GM18505 (cell line): ENCODE measurements at regions not wholly inside any gene's neighbourhood (a gene's known extent, or its start where the extent isn't known, plus 50 kb on each side); places are given as distances from the start of the nearest gene placed in this dataset.

Experiments used
- ATAC-seq: cut with Tn5 transposase; IDR thresholded peaks from one replicate; pipeline ENCODE4 v1.9.1; 2021; ENCODE audit not compliant: unreplicated experiment
- POLR2A ChIP-seq: IDR thresholded peaks from 4 replicates; pipeline ENCODE4 v1.6.1; 2011; ENCODE audit warnings: borderline replicate concordance; ENCODE audit not compliant: insufficient read depth, insufficient read length; ENCODE audit errors: extremely low read depth

GRCh38 chr13:85698256-85698655, 101.0 kb downstream of the SLITRK6 start:
- no peak for TF ChIP-seq POLR2A

GRCh38 chr13:85694992-85695391, 104.2 kb downstream of the SLITRK6 start:
- no peak for ATAC-seq
- no peak for TF ChIP-seq POLR2A

More at GRCh38 chr13:85698256-85698655, 101.0 kb downstream of the SLITRK6 start:
- ATAC-seq, result no peak

DNA sequence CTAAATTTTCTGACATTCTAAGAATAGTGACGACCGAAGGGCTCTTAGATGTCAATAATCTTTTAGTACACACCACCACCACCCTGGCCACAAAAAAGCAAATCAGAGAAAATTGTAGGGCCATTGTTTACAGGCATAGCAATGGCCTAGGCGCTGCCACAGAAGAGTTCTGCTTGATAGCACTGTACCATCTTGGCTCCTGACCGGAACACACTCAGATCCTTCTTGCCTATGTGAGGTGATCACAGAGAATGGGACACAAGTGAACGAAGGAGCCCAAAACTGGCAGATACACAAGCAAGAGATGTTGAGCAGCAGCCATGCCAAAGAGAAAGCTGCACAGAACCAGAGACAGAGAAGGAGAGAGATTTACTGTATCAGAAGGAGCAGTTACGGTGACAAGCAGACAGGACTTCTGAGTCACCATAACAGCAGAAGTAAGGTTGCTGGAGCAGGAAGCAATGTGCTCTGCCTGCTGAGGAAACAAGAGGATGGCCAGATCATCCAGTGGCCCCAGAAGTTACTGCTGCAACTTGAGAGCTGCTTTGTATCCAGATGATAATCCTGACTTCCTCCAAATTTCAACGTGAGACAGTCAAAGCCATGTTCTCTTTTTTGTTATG, 105.2 kb downstream of the SLITRK6 start:
- no peak for TF ChIP-seq POLR2A
- ATAC-seq, result no peak

DNA sequence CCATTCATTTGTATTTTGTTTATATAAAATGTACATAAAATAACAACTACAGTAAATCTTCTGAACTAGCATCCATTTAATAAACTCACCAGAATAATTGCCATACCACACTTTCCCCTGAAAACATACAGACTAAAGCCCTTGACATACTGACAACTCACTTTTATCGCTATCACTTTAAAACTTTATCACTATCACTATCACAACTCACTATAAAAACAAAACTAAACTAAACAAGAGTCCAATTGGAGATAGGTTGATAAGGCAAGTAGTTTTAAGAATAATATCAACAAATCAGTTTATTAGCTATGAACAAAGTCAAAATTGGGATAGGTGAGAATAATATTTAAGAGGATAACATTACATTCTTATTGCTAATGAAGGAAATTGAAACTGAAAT, 108.9 kb downstream of the SLITRK6 start:
- no peak for ATAC-seq
- no peak for TF ChIP-seq POLR2A

- no peak for TF ChIP-seq POLR2A
- ATAC-seq, result no peak
Observed at GRCh38 chr13:85685436-85685835, 113.8 kb downstream of the SLITRK6 start.

- ATAC-seq, result no peak
- TF ChIP-seq POLR2A, result no peak
Observed at GRCh38 chr13:85675151-85675907, 123.9 kb downstream of the SLITRK6 start.

GRCh38 chr13:85671336-85671735, 127.9 kb downstream of the SLITRK6 start:
- no peak for ATAC-seq
- TF ChIP-seq POLR2A, result no peak

GRCh38 chr13:85666356-85666755, 132.9 kb downstream of the SLITRK6 start:
- no peak for ATAC-seq
- no peak for TF ChIP-seq POLR2A

DNA sequence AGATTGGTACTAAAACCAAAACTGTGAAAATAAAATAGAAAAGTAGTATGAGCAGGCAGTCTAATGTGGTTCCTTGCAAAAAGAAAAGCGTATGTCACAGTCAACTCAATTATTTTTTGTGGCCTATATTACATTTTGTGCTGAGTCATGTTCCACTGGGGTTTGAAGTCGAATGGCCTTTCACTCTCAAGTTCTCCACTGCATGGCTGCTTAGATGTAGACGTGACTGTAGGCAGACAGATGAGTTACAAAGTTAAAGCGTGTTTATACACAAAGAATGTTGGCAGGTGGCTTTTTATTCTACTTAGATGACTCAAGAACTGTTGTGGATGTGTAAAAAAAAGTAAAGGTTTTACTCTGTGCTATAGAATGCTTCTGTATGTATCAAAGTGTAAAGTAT, 133.9 kb downstream of the SLITRK6 start:
- no peak for TF ChIP-seq POLR2A
- ATAC-seq, result no peak

DNA sequence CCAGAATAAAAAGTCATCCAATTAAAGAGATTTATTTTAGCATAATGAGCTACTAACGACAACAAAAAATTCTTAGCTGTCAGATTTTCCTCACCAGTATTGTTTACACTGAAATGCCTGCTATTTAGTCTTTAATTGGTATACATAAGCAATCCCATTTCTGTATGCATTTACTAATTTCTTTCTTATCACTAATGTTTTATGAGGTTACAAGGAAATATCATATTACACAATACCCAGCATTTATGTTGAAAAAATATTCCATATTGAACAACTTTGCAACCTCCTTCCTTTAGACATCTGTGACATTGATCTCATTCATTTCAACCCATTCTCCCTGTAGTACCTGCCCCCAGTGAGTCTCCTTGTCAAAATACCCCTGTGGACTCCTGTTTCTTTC, 135.4 kb downstream of the SLITRK6 start:
- no peak for TF ChIP-seq POLR2A
- ATAC-seq, result no peak

- ATAC-seq, result no peak
Observed at GRCh38 chr13:85662186-85662585, 137.0 kb downstream of the SLITRK6 start.

GRCh38 chr13:85661675-85662074, 137.5 kb downstream of the SLITRK6 start:
- no peak for TF ChIP-seq POLR2A
- ATAC-seq, result no peak

More at GRCh38 chr13:85662186-85662585, 137.0 kb downstream of the SLITRK6 start:
- TF ChIP-seq POLR2A, result no peak

DNA sequence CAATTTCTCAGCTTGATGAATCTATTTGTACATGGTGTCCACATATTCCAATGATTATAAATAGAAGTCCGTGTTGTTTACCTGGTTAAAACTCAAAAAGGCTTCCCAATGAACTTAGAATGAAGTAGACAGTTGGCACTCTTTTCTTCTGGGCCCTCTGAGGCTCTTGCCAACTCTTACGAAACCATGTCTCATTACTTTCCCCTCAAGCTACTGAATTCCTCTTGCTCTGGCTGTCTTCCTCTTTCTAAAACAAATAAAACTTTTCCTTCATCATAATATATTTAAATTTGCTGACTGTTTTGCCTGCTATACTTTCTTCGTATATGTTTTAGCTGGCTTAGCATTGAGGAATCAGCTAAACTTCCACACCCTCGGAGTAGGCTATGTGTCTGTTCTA, 139.7 kb downstream of the SLITRK6 start:
- no peak for TF ChIP-seq POLR2A
- ATAC-seq, result no peak

GRCh38 chr13:85657942-85658341, 141.3 kb downstream of the SLITRK6 start:
- no peak for TF ChIP-seq POLR2A
- ATAC-seq, result no peak

GRCh38 chr13:85655040-85655439, 144.2 kb downstream of the SLITRK6 start:
- no peak for TF ChIP-seq POLR2A
- no peak for ATAC-seq

DNA sequence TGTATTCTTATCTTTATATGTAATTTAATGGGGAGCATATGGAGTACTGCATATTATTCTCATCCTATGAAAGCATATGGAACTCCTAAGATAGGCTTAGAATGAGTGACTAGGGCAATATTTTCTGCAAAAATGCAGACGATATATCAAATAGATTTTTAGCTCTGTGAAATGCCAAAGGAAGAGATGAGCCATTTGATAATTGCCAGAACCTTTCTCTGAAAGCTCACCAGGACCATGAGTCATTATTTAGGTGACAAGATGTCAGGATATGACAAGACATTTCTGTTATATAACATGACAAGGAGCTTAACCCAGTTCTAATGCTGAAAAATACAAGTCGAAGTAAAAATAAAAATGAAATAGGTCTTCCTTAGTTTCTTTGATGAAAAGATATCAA, 145.0 kb downstream of the SLITRK6 start:
- ATAC-seq, result no peak
- no peak for TF ChIP-seq POLR2A
